ENCODE measurements at regions not wholly inside any gene's neighbourhood (a gene's known extent, or its start where the extent isn't known, plus 50 kb on each side); places are given as distances from the start of the nearest gene placed in this dataset.
A peak's percentile ranks its signal among the peaks of the same experiment; 100 is the strongest.

DNA sequence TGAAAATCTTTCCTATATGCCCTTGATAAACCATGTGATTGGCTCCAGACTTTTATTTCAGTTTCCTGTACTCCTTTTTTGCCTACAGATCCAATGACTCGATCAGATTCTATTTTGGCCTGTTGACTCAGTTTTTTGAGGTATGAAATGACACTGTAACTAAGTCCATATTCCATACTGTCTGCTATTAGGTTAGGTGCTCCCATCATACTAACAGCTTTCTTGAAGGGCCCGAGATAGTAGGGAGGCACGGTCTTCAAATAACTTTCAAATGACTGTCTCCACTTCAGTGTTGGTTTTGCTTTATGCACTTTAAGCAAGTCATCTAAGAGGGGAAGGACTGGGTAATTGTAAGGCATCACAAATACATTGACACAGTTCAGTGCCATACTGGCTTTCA lies 295.4 kb upstream of the DAB2 start:
- Mint-ChIP-seq H3K4me1 (peaks cover 2% of the 10 kb centered on the region), H3K27me3 (peaks cover 1% of the 10 kb centered on the region), H3K4me3 (no peak overlapping the region), H3K9me3 (no peaks in the 10 kb centered on the region), H3K27ac (no peak overlapping the region), H3K36me3 (no peaks in the 10 kb centered on the region)
- DNase-seq (ENCODE audit: low spot score in 2 of 2), result no peak
- ATAC-seq (ENCODE audit: low read depth), result no peak

DNA sequence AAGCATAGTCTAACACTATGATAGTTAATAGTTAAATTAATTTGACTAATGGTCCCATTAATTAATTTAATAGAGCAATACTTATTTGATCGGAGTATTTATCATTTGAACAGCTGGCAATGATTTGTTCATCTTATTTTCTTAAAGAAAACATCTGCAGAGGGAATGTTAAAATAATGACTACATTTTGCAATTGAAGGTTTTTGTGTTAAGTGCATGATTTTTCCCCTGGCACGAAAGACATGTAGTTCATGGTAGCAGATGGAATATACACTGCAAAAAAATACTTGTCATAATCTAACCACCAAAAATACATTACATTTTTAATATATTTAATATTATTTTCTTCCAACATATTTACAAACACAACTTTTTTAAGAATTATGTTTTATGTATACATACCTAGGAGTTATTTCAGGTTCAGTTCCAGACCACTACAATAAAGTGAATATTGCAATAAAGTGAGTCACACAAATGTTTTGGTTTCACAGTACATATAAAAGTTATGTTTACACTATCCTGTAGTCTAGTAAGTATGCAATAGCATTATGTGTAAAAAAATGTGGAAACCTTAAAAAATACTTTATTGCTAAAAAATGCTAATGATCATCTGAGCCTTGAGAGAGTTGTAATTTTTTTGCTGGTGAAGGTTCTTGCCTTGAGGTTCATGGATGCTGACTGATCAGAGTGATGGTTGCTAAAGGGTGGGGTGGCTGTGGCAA lies 292.6 kb upstream of the DAB2 start:
- Mint-ChIP-seq H3K4me3 (no peak overlapping the region), H3K27ac (no peak overlapping the region), H3K9me3 (no peaks in the 10 kb centered on the region), H3K27me3 (peaks cover 1% of the 10 kb centered on the region), H3K4me1 (peaks cover 2% of the 10 kb centered on the region), H3K36me3 (no peaks in the 10 kb centered on the region)
- ATAC-seq (ENCODE audit: low read depth), result no peak
- no peak for DNase-seq (ENCODE audit: low spot score in 2 of 2)

DNA sequence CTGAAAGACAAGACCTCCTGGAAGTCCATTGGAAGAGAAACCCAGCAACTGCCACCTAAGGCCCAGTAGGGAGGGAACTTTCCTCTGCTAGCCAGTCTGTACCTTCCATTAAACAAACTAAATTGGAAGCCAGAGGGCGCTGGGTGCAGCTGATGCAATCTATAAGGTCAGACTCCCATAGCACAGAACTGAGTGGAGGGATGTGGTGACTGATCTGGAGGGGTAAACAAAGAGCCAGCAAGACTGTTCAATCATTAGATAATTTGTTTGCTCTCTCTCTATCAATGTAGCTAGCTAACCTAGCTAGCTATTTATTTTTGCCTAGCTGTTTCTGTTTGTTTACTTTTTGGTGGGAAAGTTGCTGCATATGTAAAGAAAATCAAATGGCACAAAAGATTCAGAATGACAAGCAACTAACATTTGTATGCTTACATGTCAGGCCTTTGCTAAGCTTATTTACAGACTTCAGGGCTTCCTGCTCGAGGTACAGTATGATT lies 291.8 kb upstream of the DAB2 start:
- no peaks in the 10 kb centered on the region for H3K36me3 Mint-ChIP-seq
- H3K27me3 Mint-ChIP-seq, result peaks cover 1% of the 10 kb centered on the region
- no peak overlapping the region for H3K4me3 Mint-ChIP-seq
- peak; percentile 74 for ATAC-seq (ENCODE audit: low read depth)
- H3K4me1 Mint-ChIP-seq, result peaks cover 2% of the 10 kb centered on the region
- no peaks in the 10 kb centered on the region for H3K9me3 Mint-ChIP-seq
- no peak overlapping the region for H3K27ac Mint-ChIP-seq
- peak in 1 of 2 donors; percentile 9 for DNase-seq (ENCODE audit: low spot score in 2 of 2)

DNA sequence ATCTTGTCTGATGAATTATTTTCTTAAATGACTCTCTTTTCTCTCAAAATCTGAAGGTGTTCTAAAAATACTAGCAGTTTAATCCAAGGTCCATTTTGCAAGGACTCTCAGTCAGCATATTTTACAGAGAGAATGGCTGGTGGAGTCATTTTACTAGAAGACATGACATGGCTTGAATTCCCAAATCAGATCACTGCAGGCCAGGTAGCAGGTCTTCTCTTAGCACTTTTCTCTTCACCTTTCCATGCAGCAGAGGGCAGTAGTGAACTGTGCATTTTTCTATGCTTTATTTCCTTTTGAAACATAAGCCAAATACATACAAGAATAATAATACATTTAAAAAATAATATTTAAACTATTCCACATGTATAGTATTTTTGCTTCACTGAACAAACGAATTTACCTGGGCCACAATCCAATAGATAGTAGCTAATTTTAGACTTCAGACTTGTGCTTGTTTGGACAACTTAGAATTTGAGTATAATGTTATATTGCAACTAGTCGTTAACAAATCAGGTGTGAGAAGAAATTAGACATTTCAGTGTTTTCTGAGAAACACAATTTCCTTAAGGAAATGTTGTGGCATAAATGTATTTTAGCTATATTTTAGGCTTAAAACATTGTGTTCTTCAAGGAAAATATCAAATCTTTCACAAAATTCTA lies 289.4 kb upstream of the DAB2 start:
- H3K9me3 Mint-ChIP-seq, result no peaks in the 10 kb centered on the region
- H3K4me3 Mint-ChIP-seq, result no peak overlapping the region
- peaks cover 2% of the 10 kb centered on the region for H3K4me1 Mint-ChIP-seq
- H3K27me3 Mint-ChIP-seq, result no peaks in the 10 kb centered on the region
- ATAC-seq (ENCODE audit: low read depth), result peak; percentile 37
- peak; percentile 22 to 26 for DNase-seq (ENCODE audit: low spot score in 2 of 2)
- H3K36me3 Mint-ChIP-seq, result no peaks in the 10 kb centered on the region
- H3K27ac Mint-ChIP-seq, result no peak overlapping the region

DNA sequence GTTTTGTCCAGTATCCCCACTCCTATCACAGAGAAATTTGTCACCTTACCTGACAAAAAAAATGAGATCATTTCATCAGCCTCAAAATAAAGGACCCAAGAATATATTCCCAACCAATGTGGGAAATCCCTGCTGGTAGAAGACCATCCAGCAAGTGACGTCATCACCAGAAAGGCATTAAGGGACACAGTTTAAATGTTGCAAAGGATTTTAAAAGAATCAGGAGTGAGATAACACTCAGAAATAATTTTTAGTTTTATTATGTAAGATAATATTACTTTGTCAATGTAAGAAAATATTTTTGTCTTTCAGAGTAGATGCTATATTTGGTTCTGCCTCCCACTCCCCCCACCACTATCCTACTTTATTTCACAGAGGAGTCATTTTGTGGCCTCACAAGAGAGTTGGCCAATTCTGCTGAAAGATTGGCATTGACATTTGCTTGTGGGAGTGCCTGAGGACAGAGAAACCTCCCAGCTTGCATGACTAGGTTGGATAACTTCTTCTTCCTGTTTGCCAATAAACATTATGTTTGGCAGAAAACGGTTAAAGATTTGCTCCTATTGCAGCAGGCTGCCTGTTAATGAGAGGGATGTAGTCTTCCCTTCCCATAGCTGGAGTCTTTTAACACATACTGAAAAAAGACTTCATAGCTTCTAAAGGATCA lies 288.6 kb upstream of the DAB2 start:
- no peaks in the 10 kb centered on the region for H3K9me3 Mint-ChIP-seq
- ATAC-seq (ENCODE audit: low read depth) (no peak), DNase-seq (ENCODE audit: low spot score in 2 of 2) (no peak)
- no peaks in the 10 kb centered on the region for H3K27me3 Mint-ChIP-seq
- no peak overlapping the region for H3K4me3 Mint-ChIP-seq
- H3K27ac Mint-ChIP-seq, result no peak overlapping the region
- H3K4me1 Mint-ChIP-seq, result peaks cover 2% of the 10 kb centered on the region
- H3K36me3 Mint-ChIP-seq, result no peaks in the 10 kb centered on the region

DNA sequence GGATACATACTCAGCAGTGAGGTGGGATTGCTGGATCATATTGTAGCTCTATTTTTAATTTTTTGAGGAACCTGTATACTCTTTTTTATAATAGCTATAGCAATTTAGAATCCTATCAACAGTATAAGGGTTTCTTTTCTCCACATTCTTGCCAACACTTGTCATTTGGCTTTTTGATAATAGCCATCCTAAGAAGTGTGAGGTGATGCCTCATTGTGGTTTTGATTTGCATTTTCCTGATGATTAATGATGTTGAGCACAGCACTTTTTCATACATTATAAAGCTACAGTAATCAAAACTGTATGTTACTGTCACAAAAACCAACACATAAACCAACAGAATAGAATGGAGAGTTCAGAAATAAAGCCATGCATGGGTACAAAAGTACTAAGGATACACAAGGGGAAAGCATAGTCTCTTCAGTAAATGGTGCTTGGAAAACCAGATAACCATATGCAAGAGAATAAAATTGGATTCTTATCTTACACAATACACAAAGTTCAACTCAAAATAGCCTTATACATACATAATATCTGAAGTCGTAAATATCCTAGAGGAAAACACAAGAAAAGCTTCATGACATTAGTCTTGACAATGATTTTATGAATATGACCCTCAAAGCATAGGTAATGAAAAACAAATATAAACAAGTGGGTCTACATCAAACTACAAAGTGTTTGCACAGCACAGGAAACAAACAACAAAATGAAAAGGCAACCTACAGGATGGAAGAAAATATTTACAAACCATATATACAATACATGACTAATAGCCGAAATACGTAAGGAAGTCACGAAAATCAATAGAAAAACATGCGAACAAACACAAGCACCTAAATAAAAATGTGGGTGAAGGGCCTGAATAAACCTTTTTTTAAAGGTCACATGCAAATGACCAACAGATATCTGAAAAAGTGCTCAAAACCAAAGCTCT lies 287.8 kb upstream of the DAB2 start:
- Mint-ChIP-seq H3K27ac (no peak overlapping the region), H3K4me1 (peaks cover 2% of the 10 kb centered on the region), H3K27me3 (peaks cover 1% of the 10 kb centered on the region), H3K9me3 (no peaks in the 10 kb centered on the region), H3K4me3 (no peak overlapping the region), H3K36me3 (no peaks in the 10 kb centered on the region)
- no peak for DNase-seq (ENCODE audit: low spot score in 2 of 2)
- no peak for ATAC-seq (ENCODE audit: low read depth)

DNA sequence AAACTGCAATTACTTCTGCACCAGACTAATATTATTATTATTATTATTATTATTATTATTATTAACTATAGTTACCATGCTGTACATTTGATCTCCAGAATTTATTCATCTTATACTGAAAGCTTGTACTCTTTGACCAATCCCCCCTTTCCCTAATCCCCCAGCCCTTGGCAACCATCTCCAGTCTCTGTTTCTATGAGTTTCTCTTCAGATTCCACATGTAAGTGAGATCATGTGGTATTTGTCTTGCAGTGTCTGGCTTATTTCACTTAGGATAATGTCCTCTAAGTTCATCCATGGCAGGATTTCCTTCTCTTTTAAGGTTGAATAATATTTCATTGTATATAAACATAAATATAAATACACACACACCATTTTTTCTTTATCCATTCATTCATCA lies 287.0 kb upstream of the DAB2 start:
- Mint-ChIP-seq H3K9me3 (no peaks in the 10 kb centered on the region), H3K4me3 (no peak overlapping the region), H3K27me3 (peaks cover 1% of the 10 kb centered on the region), H3K4me1 (peaks cover 2% of the 10 kb centered on the region), H3K36me3 (no peaks in the 10 kb centered on the region), H3K27ac (no peak overlapping the region)
- ATAC-seq (ENCODE audit: low read depth), result no peak
- DNase-seq (ENCODE audit: low spot score in 2 of 2), result no peak

DNA sequence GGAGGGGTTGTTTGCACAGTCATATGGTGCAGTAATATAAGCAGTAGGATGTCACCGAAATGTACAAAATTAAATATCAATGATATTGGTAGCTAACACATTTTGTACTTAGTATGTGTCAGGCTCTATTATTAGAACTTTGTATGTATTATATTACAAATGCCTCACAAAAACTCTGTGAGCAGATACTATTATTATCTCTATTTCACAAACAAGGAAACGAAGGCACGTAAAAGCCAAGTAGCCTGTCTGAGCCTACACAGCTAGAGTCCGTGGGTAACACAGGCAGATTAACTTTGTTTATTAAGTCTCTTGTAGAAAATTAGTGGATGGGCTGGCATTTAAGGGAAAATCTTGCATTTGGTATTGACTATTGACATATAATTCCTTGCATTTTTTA lies 284.3 kb upstream of the DAB2 start:
- no peaks in the 10 kb centered on the region for H3K9me3 Mint-ChIP-seq
- DNase-seq (ENCODE audit: low spot score in 2 of 2) (no peak), ATAC-seq (ENCODE audit: low read depth) (no peak)
- H3K27me3 Mint-ChIP-seq, result peaks cover 1% of the 10 kb centered on the region
- H3K27ac Mint-ChIP-seq, result no peak overlapping the region
- no peak overlapping the region for H3K4me3 Mint-ChIP-seq
- no peaks in the 10 kb centered on the region for H3K4me1 Mint-ChIP-seq
- H3K36me3 Mint-ChIP-seq, result no peaks in the 10 kb centered on the region

DNA sequence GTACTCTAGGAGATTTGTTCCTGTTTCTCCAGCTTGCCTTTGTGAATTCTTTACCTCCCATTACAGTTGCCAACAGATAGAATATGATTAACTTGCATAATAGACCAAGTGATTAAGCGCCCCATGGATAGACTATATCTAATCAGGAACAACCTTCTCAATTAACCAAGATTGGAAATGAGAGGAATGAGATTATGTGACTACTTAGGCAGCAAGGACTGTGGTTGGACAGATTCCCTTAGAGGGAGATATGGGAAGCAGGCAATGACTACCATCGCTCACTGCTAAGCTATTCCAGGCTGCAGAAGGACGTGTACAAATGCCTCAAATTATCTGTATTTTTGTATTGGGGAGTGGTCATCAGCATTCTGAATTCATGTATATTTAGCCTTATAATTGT lies 278.1 kb upstream of the DAB2 start:
- Mint-ChIP-seq H3K27me3 (peaks cover 1% of the 10 kb centered on the region), H3K27ac (no peak overlapping the region), H3K4me1 (no peaks in the 10 kb centered on the region), H3K36me3 (no peaks in the 10 kb centered on the region), H3K9me3 (no peaks in the 10 kb centered on the region), H3K4me3 (no peak overlapping the region)
- ATAC-seq (ENCODE audit: low read depth), result no peak
- no peak for DNase-seq (ENCODE audit: low spot score in 2 of 2)

DNA sequence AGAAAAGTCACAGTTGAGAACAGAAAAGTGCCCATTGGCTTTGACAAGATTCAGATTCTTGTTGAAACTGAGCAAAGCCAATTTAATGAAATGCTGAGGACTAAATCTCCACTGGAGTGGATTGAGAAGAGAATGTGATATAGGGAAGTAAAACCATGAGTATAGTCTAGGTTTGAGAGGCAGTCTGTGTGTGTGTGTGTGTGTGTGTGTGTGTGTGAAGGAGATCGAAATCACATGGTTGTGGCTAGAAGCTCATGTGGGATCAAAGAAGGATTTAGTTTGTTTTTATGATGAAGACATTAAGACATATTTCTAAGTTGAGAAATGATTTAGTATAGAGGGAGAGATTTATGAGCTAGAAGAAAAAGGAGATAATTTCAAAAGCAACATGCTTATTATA lies 275.7 kb upstream of the DAB2 start:
- H3K27ac Mint-ChIP-seq, result no peak overlapping the region
- ATAC-seq (ENCODE audit: low read depth), result peak; percentile 42
- H3K36me3 Mint-ChIP-seq, result no peaks in the 10 kb centered on the region
- peaks cover 2% of the 10 kb centered on the region for H3K27me3 Mint-ChIP-seq
- DNase-seq (ENCODE audit: low spot score in 2 of 2), result no peak
- no peak overlapping the region for H3K4me3 Mint-ChIP-seq
- no peaks in the 10 kb centered on the region for H3K9me3 Mint-ChIP-seq
- H3K4me1 Mint-ChIP-seq, result no peaks in the 10 kb centered on the region

DNA sequence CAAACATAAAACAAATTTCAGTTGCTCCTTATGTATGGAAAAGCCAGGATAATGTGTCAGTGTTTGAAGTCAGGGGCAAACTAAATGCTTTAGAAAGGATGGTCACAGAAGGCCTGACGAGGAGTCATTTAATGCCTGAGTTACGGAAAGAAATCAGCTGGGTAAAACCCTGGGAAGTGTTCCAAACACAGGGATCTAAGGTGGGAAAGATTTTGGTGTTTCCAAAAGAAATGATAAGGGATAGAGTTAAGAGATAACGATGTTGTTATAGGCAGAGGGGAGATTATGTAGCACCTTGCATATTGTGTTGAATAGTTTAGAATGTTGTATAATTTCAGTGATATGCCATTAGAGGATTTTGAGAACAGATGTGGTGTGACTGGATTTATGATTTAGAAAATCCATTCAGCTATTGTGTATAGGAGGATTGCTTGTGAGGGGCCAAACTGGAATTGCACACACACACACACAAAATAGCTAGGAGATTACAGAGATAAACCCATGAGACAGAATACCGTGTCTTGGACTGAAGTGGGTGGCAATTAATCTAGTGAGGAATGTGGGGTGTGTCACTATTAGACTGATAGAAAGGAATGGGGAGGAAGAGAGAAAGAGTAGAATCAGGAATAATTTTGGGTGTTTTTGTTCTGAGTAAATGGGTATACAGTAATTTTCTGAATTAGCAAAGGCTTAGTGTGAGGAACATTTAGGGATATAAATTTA lies 274.2 kb upstream of the DAB2 start:
- Mint-ChIP-seq H3K27me3 (peaks cover 2% of the 10 kb centered on the region), H3K36me3 (no peaks in the 10 kb centered on the region), H3K4me1 (no peaks in the 10 kb centered on the region), H3K27ac (no peak overlapping the region), H3K4me3 (no peak overlapping the region), H3K9me3 (no peaks in the 10 kb centered on the region)
- no peak for DNase-seq (ENCODE audit: low spot score in 2 of 2)
- ATAC-seq (ENCODE audit: low read depth), result no peak

DNA sequence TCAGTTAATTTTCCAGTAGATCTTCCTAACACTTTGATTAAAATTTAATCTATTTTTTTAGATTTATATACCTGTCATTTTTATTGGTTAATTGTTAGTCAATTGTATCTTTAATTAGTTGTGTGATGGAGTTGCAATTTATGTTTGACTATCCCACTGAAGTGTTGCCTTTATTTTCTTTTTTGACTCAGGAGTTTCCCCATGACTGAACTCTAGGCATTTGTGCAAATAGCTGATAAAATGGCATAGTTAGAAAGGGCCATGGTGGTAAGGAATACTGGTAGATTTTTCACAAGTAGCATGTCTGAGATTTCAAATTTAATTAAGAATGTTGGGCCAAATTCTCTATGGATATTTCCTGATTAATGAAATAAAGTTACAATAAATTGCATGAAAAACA lies 273.1 kb upstream of the DAB2 start:
- no peak overlapping the region for H3K4me3 Mint-ChIP-seq
- DNase-seq (ENCODE audit: low spot score in 2 of 2) (no peak), ATAC-seq (ENCODE audit: low read depth) (no peak)
- H3K9me3 Mint-ChIP-seq, result no peaks in the 10 kb centered on the region
- H3K27me3 Mint-ChIP-seq, result peaks cover 2% of the 10 kb centered on the region
- no peak overlapping the region for H3K27ac Mint-ChIP-seq
- no peaks in the 10 kb centered on the region for H3K4me1 Mint-ChIP-seq
- H3K36me3 Mint-ChIP-seq, result no peaks in the 10 kb centered on the region

DNA sequence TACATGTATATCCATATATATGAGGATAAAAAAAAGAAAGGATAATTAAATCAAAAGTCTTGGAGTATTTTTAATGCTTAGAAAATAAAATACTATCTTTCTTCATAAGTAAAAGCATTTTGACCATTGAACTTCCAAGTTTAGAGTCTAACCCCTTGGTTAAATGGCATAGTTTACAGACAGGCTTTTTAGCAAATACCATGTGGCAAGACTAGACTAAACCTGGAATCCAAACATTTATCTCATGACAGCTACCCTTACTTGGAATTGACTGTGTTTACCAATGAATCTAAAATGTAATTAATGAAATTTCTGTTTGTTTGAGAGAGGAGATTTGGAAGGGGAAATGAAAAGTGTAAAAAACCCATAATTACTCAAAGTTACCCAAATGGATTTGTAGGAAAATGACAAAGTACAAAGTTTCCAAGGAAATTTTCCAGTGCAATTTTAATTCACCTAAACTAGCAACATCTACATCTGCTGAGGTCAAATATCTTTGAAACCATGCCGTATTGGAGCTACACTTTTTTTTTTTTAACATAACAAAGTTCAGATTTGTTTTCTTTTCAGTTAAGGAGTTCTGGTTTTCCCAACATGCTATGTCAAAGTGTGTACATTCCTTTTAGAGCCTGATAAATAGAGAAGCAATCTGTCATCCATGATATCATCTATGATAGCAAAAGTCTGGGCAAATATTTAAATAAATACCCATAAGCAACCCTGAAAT lies 272.1 kb upstream of the DAB2 start:
- Mint-ChIP-seq H3K36me3 (no peaks in the 10 kb centered on the region), H3K9me3 (no peaks in the 10 kb centered on the region), H3K4me1 (no peaks in the 10 kb centered on the region), H3K27ac (no peak overlapping the region), H3K27me3 (peaks cover 2% of the 10 kb centered on the region), H3K4me3 (no peak overlapping the region)
- ATAC-seq (ENCODE audit: low read depth) (no peak), DNase-seq (ENCODE audit: low spot score in 2 of 2) (no peak)

Measured in memory B cell (primary cell).